ENCODE measurements at regions not wholly inside any gene's neighbourhood (a gene's known extent, or its start where the extent isn't known, plus 50 kb on each side); places are given as distances from the start of the nearest gene placed in this dataset.

DNA sequence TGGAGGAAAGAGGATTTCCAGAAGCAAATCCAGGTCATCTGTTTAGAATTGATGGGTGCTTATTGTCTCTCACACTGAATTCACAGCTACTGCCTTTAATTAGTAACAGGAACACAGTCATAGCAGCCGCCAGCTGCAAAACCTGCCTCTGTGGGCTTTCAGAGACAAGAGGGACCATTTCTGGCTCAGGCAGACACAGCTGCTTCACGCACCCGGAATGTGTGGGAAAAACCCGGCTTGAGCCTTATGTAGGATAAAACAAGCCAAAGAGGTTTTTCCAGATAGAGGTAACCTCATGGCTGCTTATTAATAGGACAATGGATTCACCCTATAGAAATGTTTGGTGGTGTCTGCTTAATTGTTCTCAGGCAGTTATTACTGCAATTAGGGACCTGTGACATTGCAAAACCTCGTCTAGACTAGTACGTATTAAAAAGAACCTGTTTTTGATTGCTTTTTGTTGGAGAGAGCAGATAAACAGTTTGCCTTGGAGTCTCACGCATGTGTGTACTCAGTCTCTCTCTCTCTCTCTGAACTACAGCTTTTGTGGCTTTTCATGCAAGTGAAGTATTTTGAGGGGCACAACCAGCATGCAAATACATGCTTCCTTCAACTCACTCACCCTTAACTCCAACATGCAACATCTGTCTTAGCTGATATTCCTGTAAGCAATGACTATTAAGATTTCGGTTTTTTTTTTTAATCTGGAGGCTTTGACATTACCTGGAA, 302.7 kb downstream of the PLK2 start:
- CTCF ChIA-PET, result no interaction called here
- H3K4me1 ChIP-seq (ENCODE audit: insufficient read depth, low read length, poor library complexity, severe bottlenecking), result no peaks in the 10 kb centered on the region
- H3K4me3 ChIP-seq (ENCODE audit: low read depth, low read length, poor library complexity, severe bottlenecking), result no peak overlapping the region
- intact Hi-C loops (cut with micrococcal nuclease; ENCODE audit: unreplicated experiment), result no loop called here
- no peaks in the 10 kb centered on the region for H3K36me3 ChIP-seq (ENCODE audit: insufficient read depth, low read length, poor library complexity, severe bottlenecking)
- TF ChIP-seq, protein P1, sequence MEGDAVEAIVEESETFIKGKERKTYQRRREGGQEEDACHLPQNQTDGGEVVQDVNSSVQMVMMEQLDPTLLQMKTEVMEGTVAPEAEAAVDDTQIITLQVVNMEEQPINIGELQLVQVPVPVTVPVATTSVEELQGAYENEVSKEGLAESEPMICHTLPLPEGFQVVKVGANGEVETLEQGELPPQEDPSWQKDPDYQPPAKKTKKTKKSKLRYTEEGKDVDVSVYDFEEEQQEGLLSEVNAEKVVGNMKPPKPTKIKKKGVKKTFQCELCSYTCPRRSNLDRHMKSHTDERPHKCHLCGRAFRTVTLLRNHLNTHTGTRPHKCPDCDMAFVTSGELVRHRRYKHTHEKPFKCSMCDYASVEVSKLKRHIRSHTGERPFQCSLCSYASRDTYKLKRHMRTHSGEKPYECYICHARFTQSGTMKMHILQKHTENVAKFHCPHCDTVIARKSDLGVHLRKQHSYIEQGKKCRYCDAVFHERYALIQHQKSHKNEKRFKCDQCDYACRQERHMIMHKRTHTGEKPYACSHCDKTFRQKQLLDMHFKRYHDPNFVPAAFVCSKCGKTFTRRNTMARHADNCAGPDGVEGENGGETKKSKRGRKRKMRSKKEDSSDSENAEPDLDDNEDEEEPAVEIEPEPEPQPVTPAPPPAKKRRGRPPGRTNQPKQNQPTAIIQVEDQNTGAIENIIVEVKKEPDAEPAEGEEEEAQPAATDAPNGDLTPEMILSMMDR (conservative IDR thresholded peaks at IDR 0.05; ENCODE audit: low read depth, low read length), result no peak
- no peak for TF ChIP-seq EZH2 (IDR thresholded peaks at IDR 0.05; ENCODE audit: borderline replicate concordance, low read depth, low read length, poor library complexity, severe bottlenecking)
- H3K27me3 ChIP-seq (replicated peaks; ENCODE audit: insufficient read depth, low read depth, low read length, poor library complexity), result no peaks in the 10 kb centered on the region
- no peak for DNase-seq (ENCODE audit: low spot score)
- POLR2A ChIA-PET (ENCODE audit: low non-redundant PET), result no interaction called here
- BruUV-seq (replicated peaks), result no TSS peak
- no peaks in the 10 kb centered on the region for H3K9me3 ChIP-seq (ENCODE audit: low read depth, low read length, poor library complexity, severe bottlenecking)
- H3K27ac ChIP-seq (ENCODE audit: low read depth, low read length, poor library complexity, severe bottlenecking), result no peak overlapping the region

DNA sequence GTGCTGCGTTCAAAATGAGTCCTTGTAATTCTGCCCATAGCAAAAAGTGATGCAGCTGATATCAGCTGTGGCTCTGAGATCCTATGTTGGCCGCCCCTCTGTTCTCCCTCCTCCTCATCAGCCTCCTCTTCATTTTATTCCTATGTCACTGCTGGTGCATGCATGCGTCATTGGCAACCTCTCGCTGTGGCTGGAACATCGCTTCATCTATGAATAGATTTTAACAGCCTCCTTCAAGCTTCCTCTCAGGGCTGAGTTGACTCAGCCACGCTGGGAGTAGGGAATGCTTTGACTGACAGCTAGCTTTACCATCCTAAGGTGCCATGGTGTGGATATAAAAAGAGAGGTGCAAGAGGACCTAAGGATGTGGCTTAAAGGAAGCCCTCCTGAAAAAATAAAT, 303.5 kb downstream of the PLK2 start:
- TF ChIP-seq, protein P1 (conservative IDR thresholded peaks at IDR 0.05; ENCODE audit: low read depth, low read length), result no peak
- TF ChIP-seq EZH2 (IDR thresholded peaks at IDR 0.05; ENCODE audit: borderline replicate concordance, low read depth, low read length, poor library complexity, severe bottlenecking), result no peak
- Histone ChIP-seq H3K27ac (ENCODE audit: low read depth, low read length, poor library complexity, severe bottlenecking) (no peak overlapping the region), H3K27me3 (replicated peaks; ENCODE audit: insufficient read depth, low read depth, low read length, poor library complexity) (no peaks in the 10 kb centered on the region), H3K4me3 (ENCODE audit: low read depth, low read length, poor library complexity, severe bottlenecking) (no peak overlapping the region), H3K9me3 (ENCODE audit: low read depth, low read length, poor library complexity, severe bottlenecking) (no peaks in the 10 kb centered on the region), H3K36me3 (ENCODE audit: insufficient read depth, low read length, poor library complexity, severe bottlenecking) (no peaks in the 10 kb centered on the region), H3K4me1 (ENCODE audit: insufficient read depth, low read length, poor library complexity, severe bottlenecking) (no peaks in the 10 kb centered on the region)
- no TSS peak for BruUV-seq (replicated peaks)
- POLR2A ChIA-PET (ENCODE audit: low non-redundant PET), result no interaction called here
- CTCF ChIA-PET, result no interaction called here
- DNase-seq (ENCODE audit: low spot score), result no peak
- intact Hi-C loops (cut with micrococcal nuclease; ENCODE audit: unreplicated experiment), result no loop called here

DNA sequence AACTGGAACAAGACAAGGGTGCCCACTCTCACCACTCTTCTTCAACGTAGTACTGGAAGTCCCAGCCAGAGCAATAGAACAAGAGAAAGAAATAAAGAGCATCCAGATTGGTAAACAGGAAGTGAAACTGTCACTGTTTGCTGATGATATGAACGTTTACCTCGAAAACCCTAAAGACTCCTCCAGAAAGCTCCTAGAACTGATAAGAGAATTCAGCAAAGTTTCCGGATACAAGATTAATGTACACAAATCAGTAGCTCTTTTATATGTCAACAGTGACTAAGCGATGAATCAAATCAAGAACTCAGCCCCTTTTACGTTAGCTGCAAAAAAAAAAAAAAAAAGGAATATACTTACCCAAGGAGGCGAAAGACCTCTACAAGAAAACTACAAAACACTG, 306.6 kb downstream of the PLK2 start:
- TF ChIP-seq, protein P1 (conservative IDR thresholded peaks at IDR 0.05; ENCODE audit: low read depth, low read length), result no peak
- TF ChIP-seq EZH2 (IDR thresholded peaks at IDR 0.05; ENCODE audit: borderline replicate concordance, low read depth, low read length, poor library complexity, severe bottlenecking), result no peak
- no peak overlapping the region for H3K27ac ChIP-seq (ENCODE audit: low read depth, low read length, poor library complexity, severe bottlenecking)
- H3K27me3 ChIP-seq (replicated peaks; ENCODE audit: insufficient read depth, low read depth, low read length, poor library complexity), result no peaks in the 10 kb centered on the region
- H3K4me3 ChIP-seq (ENCODE audit: low read depth, low read length, poor library complexity, severe bottlenecking), result no peak overlapping the region
- H3K9me3 ChIP-seq (ENCODE audit: low read depth, low read length, poor library complexity, severe bottlenecking), result peaks cover 4% of the 10 kb centered on the region
- no peaks in the 10 kb centered on the region for H3K36me3 ChIP-seq (ENCODE audit: insufficient read depth, low read length, poor library complexity, severe bottlenecking)
- ChIA-PET CTCF (no interaction called here), POLR2A (ENCODE audit: low non-redundant PET) (no interaction called here)
- BruUV-seq (replicated peaks), result no TSS peak
- intact Hi-C loops (cut with micrococcal nuclease; ENCODE audit: unreplicated experiment), result no loop called here
- H3K4me1 ChIP-seq (ENCODE audit: insufficient read depth, low read length, poor library complexity, severe bottlenecking), result no peaks in the 10 kb centered on the region
- DNase-seq (ENCODE audit: low spot score), result no peak
